AG04449 (cell line): ENCODE measurements at regions not wholly inside any gene's neighbourhood (a gene's known extent, or its start where the extent isn't known, plus 50 kb on each side); places are given as distances from the start of the nearest gene placed in this dataset.

Experiments used
- CTCF ChIA-PET: fragments of 350-600 bp; formaldehyde crosslinking; extraction: SDS; loops from one replicate; lab custom pipeline; 2021; ENCODE audit warnings: antibody characterized with exemption; lab: Yijun Ruan, JAX
- POLR2A ChIA-PET: fragments of 400-600, 350-600 bp; formaldehyde crosslinking; extraction: SDS; loops from one replicate; lab custom pipeline; 2020; ENCODE audit warnings: antibody characterized with exemption, inconsistent platforms; lab: Yijun Ruan, JAX
- DNase-seq: peaks from one replicate; pipeline ENCODE4 v3.0.0-alpha.2; 2010; ENCODE audit warnings: low read depth, low spot score
- H3K4me3 ChIP-seq: 2 replicates; pipeline ENCODE4 v1.5.1; 2011; ENCODE audit warnings: low read depth, mild to moderate bottlenecking, control low read depth, low read length
- TF ChIP-seq, protein P1 (sequence below): IDR thresholded peaks from one replicate; pipeline ENCODE4 v1.5.1; 2011; ENCODE audit warnings: mild to moderate bottlenecking, moderate library complexity, low read length, control low read depth, inconsistent platforms; ENCODE audit not compliant: insufficient read depth; ENCODE audit errors: missing control alignments

GRCh38 chr20:7426890-7427496 is 513.3 kb downstream of the HAO1 start:
- ChIA-PET CTCF (no interaction called here), POLR2A (no interaction called here)
- DNase-seq = no peak
- TF ChIP-seq, protein P1, sequence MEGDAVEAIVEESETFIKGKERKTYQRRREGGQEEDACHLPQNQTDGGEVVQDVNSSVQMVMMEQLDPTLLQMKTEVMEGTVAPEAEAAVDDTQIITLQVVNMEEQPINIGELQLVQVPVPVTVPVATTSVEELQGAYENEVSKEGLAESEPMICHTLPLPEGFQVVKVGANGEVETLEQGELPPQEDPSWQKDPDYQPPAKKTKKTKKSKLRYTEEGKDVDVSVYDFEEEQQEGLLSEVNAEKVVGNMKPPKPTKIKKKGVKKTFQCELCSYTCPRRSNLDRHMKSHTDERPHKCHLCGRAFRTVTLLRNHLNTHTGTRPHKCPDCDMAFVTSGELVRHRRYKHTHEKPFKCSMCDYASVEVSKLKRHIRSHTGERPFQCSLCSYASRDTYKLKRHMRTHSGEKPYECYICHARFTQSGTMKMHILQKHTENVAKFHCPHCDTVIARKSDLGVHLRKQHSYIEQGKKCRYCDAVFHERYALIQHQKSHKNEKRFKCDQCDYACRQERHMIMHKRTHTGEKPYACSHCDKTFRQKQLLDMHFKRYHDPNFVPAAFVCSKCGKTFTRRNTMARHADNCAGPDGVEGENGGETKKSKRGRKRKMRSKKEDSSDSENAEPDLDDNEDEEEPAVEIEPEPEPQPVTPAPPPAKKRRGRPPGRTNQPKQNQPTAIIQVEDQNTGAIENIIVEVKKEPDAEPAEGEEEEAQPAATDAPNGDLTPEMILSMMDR = no peak
- no peak overlapping the region for H3K4me3 ChIP-seq

- CTCF ChIA-PET = no interaction called here
- POLR2A ChIA-PET = no interaction called here
Observed at GRCh38 chr20:7428946-7429345, 511.3 kb downstream of the HAO1 start.

DNA sequence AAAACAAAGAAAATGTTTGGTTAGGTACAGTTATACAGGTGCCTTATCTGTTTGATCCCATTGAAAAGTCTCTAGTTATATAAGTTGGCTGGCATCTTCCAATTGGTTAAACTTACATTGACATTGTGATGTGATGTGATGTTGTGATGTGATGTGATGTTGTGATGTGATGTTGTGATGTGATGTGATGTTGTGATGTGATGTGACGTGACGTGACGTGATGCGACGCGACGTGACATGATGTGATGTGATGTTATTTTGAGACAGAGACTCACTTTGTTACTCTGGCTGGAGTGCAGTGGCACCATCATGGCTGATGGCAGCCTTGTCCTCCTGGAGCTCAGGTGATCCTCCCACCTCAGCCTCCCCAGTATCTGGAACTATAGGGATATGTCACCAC is 507.6 kb downstream of the HAO1 start:
- DNase-seq = no peak
- CTCF ChIA-PET = no interaction called here
- POLR2A ChIA-PET = no interaction called here
- no peak overlapping the region for H3K4me3 ChIP-seq
- TF ChIP-seq, protein P1 = no peak

More at GRCh38 chr20:7428946-7429345, 511.3 kb downstream of the HAO1 start:
- TF ChIP-seq, protein P1 = no peak
- DNase-seq = no peak
- H3K4me3 ChIP-seq = no peak overlapping the region

GRCh38 chr20:7437311-7437710 is 502.9 kb downstream of the HAO1 start:
- TF ChIP-seq, protein P1 = no peak
- ChIA-PET CTCF (no interaction called here), POLR2A (no interaction called here)
- no peak overlapping the region for H3K4me3 ChIP-seq
- DNase-seq = no peak

- CTCF ChIA-PET = no interaction called here
- H3K4me3 ChIP-seq = no peak overlapping the region
- DNase-seq = no peak
- POLR2A ChIA-PET = no interaction called here
- TF ChIP-seq, protein P1 = no peak
Observed at GRCh38 chr20:7449269-7449668, 491.0 kb downstream of the HAO1 start.

DNA sequence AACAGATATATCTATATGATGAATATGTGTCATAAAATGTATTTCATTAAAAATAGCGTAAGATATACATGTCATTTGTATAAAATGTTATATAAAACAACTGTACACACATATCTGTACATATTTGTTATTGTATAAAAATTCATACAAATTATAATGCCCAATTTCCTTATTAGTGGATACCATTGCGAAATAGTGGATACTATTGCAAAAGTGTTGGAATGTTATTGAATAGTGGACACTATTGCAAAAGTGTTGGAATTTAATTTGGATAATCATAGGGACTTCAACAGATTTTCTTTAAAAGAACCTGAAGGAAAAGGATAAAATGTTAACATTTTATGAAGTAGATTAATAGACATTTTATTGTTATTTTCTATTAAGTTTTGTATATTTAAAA is 487.4 kb downstream of the HAO1 start:
- ChIA-PET POLR2A (no interaction called here), CTCF (no interaction called here)
- no peak overlapping the region for H3K4me3 ChIP-seq
- DNase-seq = no peak
- TF ChIP-seq, protein P1 = no peak
